Glutamatergic neuron (in vitro differentiated cells): ENCODE measurements at regions not wholly inside any gene's neighbourhood (a gene's known extent, or its start where the extent isn't known, plus 50 kb on each side); places are given as distances from the start of the nearest gene placed in this dataset.

Experiments used
- DNase-seq: peaks from one replicate; pipeline ENCODE4 v3.0.0; 2022
- H3K27ac Mint-ChIP-seq: one replicate; pipeline ENCODE4 v1.8.0; 2020; ENCODE audit warnings: mild to moderate bottlenecking, mixed read lengths, inconsistent platforms; ENCODE audit not compliant: unreplicated experiment
- H3K27me3 Mint-ChIP-seq: one replicate; pipeline ENCODE4 v1.8.0; 2020; ENCODE audit warnings: mild to moderate bottlenecking, moderate library complexity, mixed read lengths, inconsistent platforms; ENCODE audit not compliant: unreplicated experiment
- H3K36me3 Mint-ChIP-seq: one replicate; pipeline ENCODE4 v1.8.0; 2020; ENCODE audit warnings: mild to moderate bottlenecking, mixed read lengths, inconsistent platforms; ENCODE audit not compliant: unreplicated experiment
- H3K4me1 Mint-ChIP-seq: one replicate; pipeline ENCODE4 v1.8.0; 2020; ENCODE audit warnings: mild to moderate bottlenecking, low read depth, mixed read lengths, inconsistent platforms; ENCODE audit not compliant: unreplicated experiment
- H3K4me3 Mint-ChIP-seq: one replicate; pipeline ENCODE4 v1.8.0; 2020; ENCODE audit warnings: mild to moderate bottlenecking, mixed read lengths, inconsistent platforms; ENCODE audit not compliant: unreplicated experiment
- H3K9me3 Mint-ChIP-seq: one replicate; pipeline ENCODE4 v1.8.0; 2020; ENCODE audit warnings: mild to moderate bottlenecking, moderate library complexity, mixed read lengths, inconsistent platforms; ENCODE audit not compliant: unreplicated experiment
- TF ChIP-seq, protein P1 (sequence below): fragments of 200-600 bp; sonication (generic); IDR thresholded peaks from one replicate; pipeline ENCODE4 v1.5.0; 2021; ENCODE audit not compliant: partially characterized antibody, unreplicated experiment

DNA sequence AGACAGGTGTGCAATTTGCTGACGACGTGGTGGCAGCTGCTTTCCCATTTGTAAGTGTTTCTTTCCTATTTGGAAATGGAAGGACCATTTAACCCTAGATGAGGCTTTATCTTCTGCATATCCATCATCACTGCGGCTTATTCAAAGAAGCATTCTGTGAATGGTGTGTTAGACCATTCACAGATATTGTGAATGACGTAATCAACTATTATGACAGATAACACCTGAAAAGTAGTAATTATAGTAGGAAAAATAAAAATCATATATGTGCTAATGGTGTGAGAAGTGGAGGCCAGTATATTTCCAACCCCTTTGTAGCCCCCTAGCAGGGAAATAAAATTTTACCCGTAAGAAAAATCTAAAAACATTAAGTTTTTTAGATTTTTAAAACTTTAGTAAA is 424.5 kb upstream of the CRIM1 start:
- Mint-ChIP-seq H3K27ac (no peak overlapping the region), H3K27me3 (no peaks in the 10 kb centered on the region), H3K36me3 (no peaks in the 10 kb centered on the region), H3K4me1 (no peaks in the 10 kb centered on the region), H3K9me3 (no peaks in the 10 kb centered on the region), H3K4me3 (no peak overlapping the region)
- no peak for DNase-seq
- TF ChIP-seq, protein P1, sequence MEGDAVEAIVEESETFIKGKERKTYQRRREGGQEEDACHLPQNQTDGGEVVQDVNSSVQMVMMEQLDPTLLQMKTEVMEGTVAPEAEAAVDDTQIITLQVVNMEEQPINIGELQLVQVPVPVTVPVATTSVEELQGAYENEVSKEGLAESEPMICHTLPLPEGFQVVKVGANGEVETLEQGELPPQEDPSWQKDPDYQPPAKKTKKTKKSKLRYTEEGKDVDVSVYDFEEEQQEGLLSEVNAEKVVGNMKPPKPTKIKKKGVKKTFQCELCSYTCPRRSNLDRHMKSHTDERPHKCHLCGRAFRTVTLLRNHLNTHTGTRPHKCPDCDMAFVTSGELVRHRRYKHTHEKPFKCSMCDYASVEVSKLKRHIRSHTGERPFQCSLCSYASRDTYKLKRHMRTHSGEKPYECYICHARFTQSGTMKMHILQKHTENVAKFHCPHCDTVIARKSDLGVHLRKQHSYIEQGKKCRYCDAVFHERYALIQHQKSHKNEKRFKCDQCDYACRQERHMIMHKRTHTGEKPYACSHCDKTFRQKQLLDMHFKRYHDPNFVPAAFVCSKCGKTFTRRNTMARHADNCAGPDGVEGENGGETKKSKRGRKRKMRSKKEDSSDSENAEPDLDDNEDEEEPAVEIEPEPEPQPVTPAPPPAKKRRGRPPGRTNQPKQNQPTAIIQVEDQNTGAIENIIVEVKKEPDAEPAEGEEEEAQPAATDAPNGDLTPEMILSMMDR, result no peak

DNA sequence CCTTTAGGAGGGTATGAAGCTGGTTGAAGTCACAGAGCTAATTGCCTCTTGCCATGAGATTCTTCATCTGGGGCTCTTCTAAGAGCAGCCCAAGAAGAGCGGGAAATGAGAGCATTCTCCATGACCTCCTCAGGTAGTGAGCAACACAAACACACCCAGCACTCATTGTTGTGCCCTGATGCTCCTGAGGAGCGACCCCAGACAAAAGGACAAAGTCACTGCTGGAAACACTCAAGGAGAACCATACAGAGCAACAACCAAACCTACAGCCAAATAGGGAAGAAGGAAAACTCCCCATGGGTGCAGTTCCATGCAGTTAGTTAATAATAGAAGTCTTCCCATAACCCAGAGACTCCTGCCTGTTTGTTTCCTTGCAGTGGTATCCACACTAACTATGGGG is 426.0 kb upstream of the CRIM1 start:
- H3K4me1 Mint-ChIP-seq, result no peaks in the 10 kb centered on the region
- H3K27ac Mint-ChIP-seq, result no peak overlapping the region
- no peaks in the 10 kb centered on the region for H3K9me3 Mint-ChIP-seq

DNA sequence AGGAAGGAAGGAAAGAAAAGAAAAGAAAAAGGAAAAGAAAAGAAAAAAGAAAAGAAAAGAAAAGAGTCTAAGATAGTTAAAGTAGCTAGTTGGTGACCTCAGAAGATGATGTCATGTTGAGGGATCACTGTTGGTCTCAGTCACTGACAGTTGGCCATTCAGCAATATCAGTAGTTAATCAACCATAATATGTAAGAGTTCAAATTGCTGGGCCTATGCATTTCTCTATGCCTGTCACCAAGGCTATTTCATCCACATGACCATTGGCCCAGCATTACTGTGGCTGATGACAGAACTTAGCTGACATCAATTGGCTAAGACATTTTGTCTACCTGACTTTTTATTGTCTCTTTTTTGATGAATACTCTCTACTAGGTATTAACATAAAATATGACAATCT is 435.5 kb upstream of the CRIM1 start:
- Mint-ChIP-seq H3K27me3 (no peaks in the 10 kb centered on the region), H3K4me1 (no peaks in the 10 kb centered on the region), H3K9me3 (no peaks in the 10 kb centered on the region), H3K4me3 (no peak overlapping the region), H3K27ac (no peak overlapping the region), H3K36me3 (no peaks in the 10 kb centered on the region)
- TF ChIP-seq, protein P1, result no peak
- DNase-seq, result no peak

More for the DNA sequence above, 426.0 kb upstream of the CRIM1 start:
- TF ChIP-seq, protein P1, result no peak
- no peaks in the 10 kb centered on the region for H3K36me3 Mint-ChIP-seq
- no peak for DNase-seq
- H3K27me3 Mint-ChIP-seq, result no peaks in the 10 kb centered on the region
- no peak overlapping the region for H3K4me3 Mint-ChIP-seq

DNA sequence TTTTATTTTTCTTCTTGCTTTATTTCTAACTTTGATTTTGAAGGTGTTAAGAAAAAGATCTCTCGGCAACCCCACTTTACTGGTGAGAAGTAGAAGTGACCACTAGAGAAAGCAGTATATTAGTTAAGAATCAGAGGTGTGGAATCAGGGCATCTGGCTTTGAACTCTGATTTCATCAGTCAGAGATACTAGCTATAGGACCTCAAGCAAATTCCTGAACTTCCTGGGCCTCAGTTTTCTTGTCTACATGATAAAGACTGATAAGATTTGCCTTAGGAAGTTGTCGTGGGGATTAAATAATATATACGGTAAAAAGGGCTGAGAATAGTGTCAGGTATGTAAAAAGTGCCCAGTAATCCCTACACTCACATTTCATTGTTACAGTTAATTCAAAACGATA is 440.3 kb upstream of the CRIM1 start:
- DNase-seq, result no peak
- Mint-ChIP-seq H3K9me3 (no peaks in the 10 kb centered on the region), H3K27ac (no peak overlapping the region), H3K36me3 (no peaks in the 10 kb centered on the region), H3K27me3 (no peaks in the 10 kb centered on the region), H3K4me3 (no peak overlapping the region), H3K4me1 (no peaks in the 10 kb centered on the region)
- TF ChIP-seq, protein P1, result no peak

DNA sequence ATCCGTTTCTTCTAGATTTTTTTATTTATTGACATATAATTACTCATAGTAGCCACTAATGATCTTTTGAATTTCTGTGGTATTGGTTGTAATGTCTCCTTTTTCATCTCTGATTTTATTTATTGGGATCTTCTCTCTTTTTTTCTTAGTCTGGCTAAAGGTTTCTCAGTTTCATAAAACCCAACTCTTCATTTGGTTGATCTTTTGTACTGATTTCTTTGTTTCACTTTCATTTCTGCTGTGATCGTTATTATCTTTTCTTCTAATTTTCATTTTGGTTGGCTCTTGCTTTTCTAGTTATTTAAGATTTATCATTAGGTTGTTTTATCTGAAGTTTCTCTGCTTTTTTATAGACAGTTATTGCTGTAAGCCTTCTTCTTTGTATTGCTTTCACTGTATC is 463.6 kb upstream of the CRIM1 start:
- Mint-ChIP-seq H3K36me3 (no peaks in the 10 kb centered on the region), H3K4me1 (no peaks in the 10 kb centered on the region), H3K27me3 (peaks cover 2% of the 10 kb centered on the region), H3K4me3 (no peak overlapping the region), H3K9me3 (no peaks in the 10 kb centered on the region), H3K27ac (no peak overlapping the region)
- no peak for DNase-seq
- TF ChIP-seq, protein P1, result no peak
